Stimulated activated memory B cell treated with anti-CD40 and anti-IgM and Interleukin-4, amounts not matched to agents 10 μg/mL and 1 μg/mL and 100 μg/mL, for 72 hours (primary cell): ENCODE measurements at regions not wholly inside any gene's neighbourhood (a gene's known extent, or its start where the extent isn't known, plus 50 kb on each side); places are given as distances from the start of the nearest gene placed in this dataset.

Experiments used
- ATAC-seq: fragments of 150-1000 bp; cut with Tn5 transposase; 2 replicates; pipeline ENCODE4 v1.10.0; 2021
- H3K27ac Mint-ChIP-seq: one replicate; pipeline ENCODE4 v1.8.0; 2022; ENCODE audit warnings: mild to moderate bottlenecking, mixed read lengths
- H3K27me3 Mint-ChIP-seq: one replicate; pipeline ENCODE4 v1.8.0; 2022; ENCODE audit warnings: mixed read lengths
- H3K36me3 Mint-ChIP-seq: one replicate; pipeline ENCODE4 v1.8.0; 2022; ENCODE audit warnings: mixed read lengths
- H3K4me1 Mint-ChIP-seq: one replicate; pipeline ENCODE4 v1.8.0; 2022; ENCODE audit warnings: mixed read lengths
- H3K4me3 Mint-ChIP-seq: one replicate; pipeline ENCODE4 v1.8.0; 2022; ENCODE audit warnings: mild to moderate bottlenecking, moderate library complexity, mixed read lengths
- H3K9me3 Mint-ChIP-seq: one replicate; pipeline ENCODE4 v1.8.0; 2022; ENCODE audit warnings: mixed read lengths

DNA sequence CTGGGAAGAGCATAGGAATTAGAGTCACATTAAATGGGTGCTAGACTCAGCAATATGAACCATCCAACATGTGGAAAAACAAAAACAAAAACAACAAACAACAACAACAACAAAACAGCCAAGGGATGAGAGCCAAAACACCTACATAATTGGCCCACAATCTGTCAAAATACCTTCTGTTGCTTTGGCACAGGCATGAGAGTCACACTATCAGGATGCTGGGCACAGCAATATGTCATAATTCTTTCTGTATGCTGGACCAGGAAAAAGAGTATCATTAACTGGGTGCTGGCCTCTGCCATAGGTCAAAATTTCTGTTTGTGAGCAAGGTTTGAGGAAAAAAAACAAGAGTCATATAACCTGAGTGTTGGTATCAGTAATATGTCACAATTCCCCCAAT, 979.1 kb upstream of the TSPY4 start:
- Mint-ChIP-seq H3K9me3 (no peaks in the 10 kb centered on the region), H3K4me3 (no peak overlapping the region), H3K4me1 (no peaks in the 10 kb centered on the region), H3K27ac (no peak overlapping the region), H3K36me3 (no peaks in the 10 kb centered on the region), H3K27me3 (no peaks in the 10 kb centered on the region)
- ATAC-seq: no peak

DNA sequence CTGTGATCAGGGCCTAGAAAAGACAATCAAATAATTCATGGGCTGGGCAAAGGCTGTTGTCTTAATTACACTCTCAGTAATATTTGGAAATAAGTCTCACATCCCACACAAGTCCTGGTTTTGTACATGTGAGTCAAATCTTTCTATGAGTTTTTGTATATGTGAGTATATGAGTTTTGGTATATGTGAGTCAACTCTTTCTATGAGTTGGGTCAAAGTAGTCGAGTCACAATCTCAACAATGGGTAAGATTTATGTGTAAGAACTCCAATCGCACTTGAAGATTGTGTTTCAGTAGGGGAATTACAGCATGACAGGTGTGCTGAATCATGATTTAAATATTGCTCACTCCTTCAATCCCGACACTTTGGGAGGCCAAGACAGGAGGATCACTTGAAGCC, 975.5 kb upstream of the TSPY4 start:
- ATAC-seq: no peak
- no peaks in the 10 kb centered on the region for H3K27me3 Mint-ChIP-seq
- no peak overlapping the region for H3K4me3 Mint-ChIP-seq
- H3K9me3 Mint-ChIP-seq: no peaks in the 10 kb centered on the region
- no peaks in the 10 kb centered on the region for H3K4me1 Mint-ChIP-seq
- H3K27ac Mint-ChIP-seq: no peak overlapping the region
- no peaks in the 10 kb centered on the region for H3K36me3 Mint-ChIP-seq

DNA sequence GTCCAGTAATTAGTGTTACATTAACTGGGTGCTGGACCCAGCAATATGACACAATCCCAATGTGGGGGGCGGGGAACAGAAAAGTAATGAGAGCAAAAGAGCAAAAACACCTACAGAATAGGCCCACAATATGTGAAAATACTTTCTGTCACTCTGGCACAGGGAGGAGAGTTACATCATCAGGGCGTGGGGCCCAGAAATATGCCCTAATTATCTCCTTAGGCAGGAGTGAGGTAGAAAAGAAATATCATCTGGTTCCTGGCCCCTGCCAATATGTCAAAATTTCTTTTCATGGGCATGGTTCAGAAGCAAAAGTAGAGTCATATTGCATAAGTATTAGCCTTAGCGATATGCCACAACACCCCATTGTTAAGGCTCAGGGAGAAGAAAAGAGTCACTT, 959.8 kb upstream of the TSPY4 start:
- H3K4me1 Mint-ChIP-seq: no peaks in the 10 kb centered on the region
- H3K36me3 Mint-ChIP-seq: no peaks in the 10 kb centered on the region
- no peak overlapping the region for H3K27ac Mint-ChIP-seq
- no peak for ATAC-seq
- H3K27me3 Mint-ChIP-seq: no peaks in the 10 kb centered on the region
- no peak overlapping the region for H3K4me3 Mint-ChIP-seq
- no peaks in the 10 kb centered on the region for H3K9me3 Mint-ChIP-seq

DNA sequence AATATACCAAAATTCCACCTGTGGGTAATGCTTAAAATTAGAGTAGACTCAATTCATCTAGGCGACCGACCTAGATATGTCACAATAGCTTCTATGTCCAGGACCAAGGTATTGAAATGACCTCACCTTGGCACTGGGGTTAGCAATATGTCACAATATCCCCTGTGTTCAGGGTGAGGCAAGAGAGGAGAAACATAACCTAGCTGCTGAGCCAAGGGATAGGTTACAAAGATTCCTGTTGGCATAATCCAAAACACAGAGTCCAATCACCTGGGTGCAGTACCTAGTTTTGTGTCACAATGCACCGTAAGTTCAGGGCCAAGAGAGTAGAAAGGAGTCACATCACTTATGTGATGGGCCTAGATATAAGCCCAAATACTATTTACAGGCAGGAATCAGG, 957.5 kb upstream of the TSPY4 start:
- no peak overlapping the region for H3K4me3 Mint-ChIP-seq
- no peaks in the 10 kb centered on the region for H3K4me1 Mint-ChIP-seq
- H3K36me3 Mint-ChIP-seq: no peaks in the 10 kb centered on the region
- H3K9me3 Mint-ChIP-seq: no peaks in the 10 kb centered on the region
- no peak for ATAC-seq
- no peak overlapping the region for H3K27ac Mint-ChIP-seq
- no peaks in the 10 kb centered on the region for H3K27me3 Mint-ChIP-seq

DNA sequence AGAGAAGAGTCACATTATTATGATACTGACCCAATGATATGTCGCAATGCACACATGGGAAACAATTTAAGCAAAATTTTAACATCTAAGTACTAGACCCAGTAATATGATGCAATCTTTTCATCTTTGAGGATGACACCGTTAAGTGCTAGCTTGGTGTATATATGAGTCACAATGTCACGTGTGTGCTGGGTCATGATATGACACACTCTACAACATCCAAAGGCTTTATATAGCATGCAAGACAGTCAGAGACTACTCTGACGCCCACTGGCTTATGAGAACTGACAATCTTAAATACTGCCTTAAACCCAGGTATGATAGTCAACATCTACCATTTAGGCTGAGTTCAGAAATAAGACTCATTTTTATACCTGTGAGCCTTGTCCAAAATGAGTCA, 955.8 kb upstream of the TSPY4 start:
- ATAC-seq: no peak
- no peak overlapping the region for H3K4me3 Mint-ChIP-seq
- no peaks in the 10 kb centered on the region for H3K9me3 Mint-ChIP-seq
- no peaks in the 10 kb centered on the region for H3K36me3 Mint-ChIP-seq
- H3K4me1 Mint-ChIP-seq: no peaks in the 10 kb centered on the region
- H3K27ac Mint-ChIP-seq: no peak overlapping the region
- H3K27me3 Mint-ChIP-seq: no peaks in the 10 kb centered on the region

DNA sequence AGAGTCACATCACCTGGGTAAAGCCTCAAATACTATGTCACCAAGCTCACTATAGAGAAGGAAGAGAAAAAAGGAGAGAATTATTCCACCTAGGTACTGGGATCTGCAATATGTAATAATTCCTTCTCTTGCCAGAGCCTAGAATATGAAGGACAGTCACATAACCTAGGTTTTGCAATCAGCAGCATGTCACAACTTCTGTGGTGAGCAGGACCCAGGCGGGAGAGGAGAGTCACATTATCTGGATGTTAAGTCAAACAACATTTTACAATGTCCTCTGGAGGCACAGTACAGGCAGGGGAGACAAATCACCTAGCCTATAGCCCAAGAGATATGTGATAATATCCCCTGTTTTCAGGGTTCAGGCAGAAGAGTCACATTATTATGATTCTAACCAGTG, 951.2 kb upstream of the TSPY4 start:
- H3K27ac Mint-ChIP-seq: no peak overlapping the region
- H3K4me3 Mint-ChIP-seq: no peak overlapping the region
- H3K27me3 Mint-ChIP-seq: no peaks in the 10 kb centered on the region
- H3K36me3 Mint-ChIP-seq: no peaks in the 10 kb centered on the region
- no peaks in the 10 kb centered on the region for H3K4me1 Mint-ChIP-seq
- no peaks in the 10 kb centered on the region for H3K9me3 Mint-ChIP-seq
- no peak for ATAC-seq

DNA sequence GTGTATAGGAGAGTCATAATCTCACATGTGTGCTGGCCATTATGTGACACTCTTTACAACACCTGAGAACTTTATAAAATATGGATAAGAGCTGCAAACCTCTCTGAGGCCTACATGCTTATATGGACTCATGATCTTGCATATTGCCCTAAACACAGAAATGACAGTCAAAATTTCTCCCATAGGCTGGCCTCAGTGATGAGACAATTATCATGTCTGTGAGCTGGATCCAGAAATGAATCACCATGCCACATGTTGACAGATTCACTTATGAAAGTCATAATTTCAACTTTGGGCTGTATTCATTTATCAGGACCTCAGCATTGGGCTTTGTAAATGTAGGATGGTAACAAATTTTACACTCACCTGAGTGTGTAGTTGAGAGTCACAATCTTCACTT, 948.8 kb upstream of the TSPY4 start:
- Mint-ChIP-seq H3K36me3 (no peaks in the 10 kb centered on the region), H3K27ac (no peak overlapping the region), H3K9me3 (no peaks in the 10 kb centered on the region), H3K4me1 (no peaks in the 10 kb centered on the region), H3K4me3 (no peak overlapping the region), H3K27me3 (no peaks in the 10 kb centered on the region)
- ATAC-seq: no peak

DNA sequence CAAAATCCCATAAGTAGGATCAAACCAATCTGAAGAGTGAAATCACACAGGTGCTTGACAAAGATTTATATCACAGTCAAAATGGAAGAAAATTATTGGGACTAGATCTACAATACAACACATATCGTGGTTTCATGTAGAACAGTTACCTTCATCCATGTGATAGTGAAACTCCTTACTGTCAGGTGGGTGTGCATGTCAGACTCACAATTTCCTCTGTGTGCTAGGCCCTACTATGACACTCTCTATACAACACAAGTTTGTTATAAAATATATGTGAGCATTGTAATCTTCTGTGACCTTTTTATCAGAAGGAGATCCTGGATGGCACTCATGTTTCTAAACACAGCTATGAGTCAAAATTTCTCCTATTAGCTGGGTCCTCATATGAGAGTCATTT, 947.0 kb upstream of the TSPY4 start:
- Mint-ChIP-seq H3K27me3 (no peaks in the 10 kb centered on the region), H3K9me3 (no peaks in the 10 kb centered on the region), H3K4me1 (no peaks in the 10 kb centered on the region), H3K36me3 (no peaks in the 10 kb centered on the region), H3K27ac (no peak overlapping the region), H3K4me3 (no peak overlapping the region)
- no peak for ATAC-seq

DNA sequence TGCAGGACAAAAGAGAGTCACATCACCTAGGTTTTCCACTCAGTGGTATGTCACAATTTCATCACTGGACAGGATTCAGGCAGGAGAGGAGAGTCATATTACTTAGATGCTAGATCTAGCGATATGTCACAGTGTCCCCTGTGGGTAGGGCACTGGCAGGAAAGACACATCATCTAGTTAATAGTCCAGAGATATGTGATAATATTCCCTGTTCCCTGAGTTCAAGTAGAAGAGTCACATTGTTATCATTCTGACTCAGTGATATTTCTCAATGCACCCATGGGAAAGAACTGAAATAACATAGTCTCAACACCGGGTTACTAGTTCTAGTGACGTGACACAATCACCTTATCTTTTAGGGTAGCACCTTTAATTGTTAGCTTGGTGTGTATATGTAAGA, 944.0 kb upstream of the TSPY4 start:
- H3K27ac Mint-ChIP-seq: no peak overlapping the region
- no peaks in the 10 kb centered on the region for H3K9me3 Mint-ChIP-seq
- H3K27me3 Mint-ChIP-seq: no peaks in the 10 kb centered on the region
- H3K4me1 Mint-ChIP-seq: no peaks in the 10 kb centered on the region
- no peaks in the 10 kb centered on the region for H3K36me3 Mint-ChIP-seq
- H3K4me3 Mint-ChIP-seq: no peak overlapping the region
- no peak for ATAC-seq

DNA sequence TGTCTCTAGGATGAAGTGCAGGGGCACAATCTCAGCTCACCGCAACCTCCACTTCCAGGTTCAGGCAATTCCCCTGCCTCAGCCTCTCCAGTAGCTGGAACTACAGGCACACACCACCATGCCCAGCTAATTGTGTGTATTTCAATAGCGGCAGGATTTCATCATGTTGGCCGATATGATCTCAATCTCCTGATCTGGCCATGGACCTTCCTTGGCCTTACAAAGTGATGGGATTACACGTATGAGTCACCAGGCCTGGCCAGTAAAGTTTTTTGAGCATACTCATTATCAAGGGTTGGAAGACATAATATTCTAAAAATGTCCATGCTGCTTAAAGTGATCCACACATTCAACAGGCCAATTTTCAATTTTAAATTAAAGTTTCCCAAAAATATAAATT, 914.4 kb upstream of the TSPY4 start:
- Mint-ChIP-seq H3K9me3 (peaks cover 2% of the 10 kb centered on the region), H3K4me1 (no peaks in the 10 kb centered on the region), H3K36me3 (no peaks in the 10 kb centered on the region), H3K27me3 (no peaks in the 10 kb centered on the region), H3K4me3 (no peak overlapping the region), H3K27ac (no peak overlapping the region)
- ATAC-seq: no peak

DNA sequence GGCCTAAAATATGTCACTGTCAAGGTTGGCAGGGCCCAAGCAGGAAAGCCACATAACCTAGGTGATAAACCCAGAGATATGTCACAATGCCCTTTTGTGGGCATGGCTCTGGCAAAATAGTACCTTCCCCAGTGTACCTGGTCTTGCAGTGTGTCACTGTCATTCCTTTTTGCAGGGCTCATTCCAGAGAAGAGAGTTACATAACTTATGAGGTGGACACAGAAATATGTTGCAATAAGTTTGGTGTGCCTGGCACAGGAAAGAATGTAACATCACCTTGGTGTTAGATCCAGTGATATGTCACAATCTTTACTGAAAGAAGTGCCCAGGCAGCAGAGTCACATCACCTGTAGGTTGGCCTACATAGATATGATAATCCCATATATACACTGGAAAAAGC, 910.8 kb upstream of the TSPY4 start:
- Mint-ChIP-seq H3K4me3 (no peak overlapping the region), H3K27ac (no peak overlapping the region), H3K9me3 (peaks cover 2% of the 10 kb centered on the region), H3K27me3 (no peaks in the 10 kb centered on the region), H3K36me3 (no peaks in the 10 kb centered on the region), H3K4me1 (no peaks in the 10 kb centered on the region)
- ATAC-seq: no peak

DNA sequence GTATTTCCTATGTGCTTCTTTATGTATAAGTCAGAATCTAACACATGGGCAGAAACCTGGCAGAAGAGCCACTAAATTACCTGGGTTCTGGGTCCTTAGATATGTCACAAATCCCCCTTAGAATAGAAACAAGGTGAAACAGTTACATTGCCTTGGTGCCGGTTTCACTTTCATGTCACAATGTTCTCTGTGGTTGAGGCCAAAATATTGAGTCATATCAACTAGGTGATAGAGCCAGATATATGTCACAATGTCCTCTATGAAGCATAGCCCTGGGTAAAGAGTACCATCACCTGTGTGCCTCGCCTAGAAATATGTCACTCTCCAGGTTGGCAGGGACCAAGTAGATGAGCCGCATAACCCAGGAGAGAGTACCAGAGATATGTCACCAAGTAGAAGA, 899.8 kb upstream of the TSPY4 start:
- ATAC-seq: no peak
- H3K4me3 Mint-ChIP-seq: no peak overlapping the region
- H3K27ac Mint-ChIP-seq: no peak overlapping the region
- H3K4me1 Mint-ChIP-seq: no peaks in the 10 kb centered on the region
- H3K27me3 Mint-ChIP-seq: no peaks in the 10 kb centered on the region
- no peaks in the 10 kb centered on the region for H3K9me3 Mint-ChIP-seq
- H3K36me3 Mint-ChIP-seq: no peaks in the 10 kb centered on the region

DNA sequence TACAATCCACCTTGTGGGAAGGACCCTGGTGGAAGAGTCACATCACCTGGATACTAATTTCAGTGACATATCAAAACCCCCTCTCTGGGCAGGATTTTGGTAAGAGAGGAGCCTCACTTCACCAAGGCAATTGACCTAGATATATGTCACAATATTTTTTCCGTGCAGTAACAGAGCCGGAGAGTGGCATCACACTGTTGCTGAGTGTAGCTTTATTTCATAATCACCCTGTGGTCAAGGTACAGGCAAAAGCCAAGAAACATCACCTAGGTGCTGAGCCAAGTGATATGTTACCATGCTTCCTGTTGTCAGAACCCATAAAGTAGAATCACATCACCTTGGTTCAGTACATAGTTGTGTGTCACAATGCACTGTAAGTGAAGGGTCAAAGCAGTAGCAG, 895.2 kb upstream of the TSPY4 start:
- no peak overlapping the region for H3K4me3 Mint-ChIP-seq

DNA sequence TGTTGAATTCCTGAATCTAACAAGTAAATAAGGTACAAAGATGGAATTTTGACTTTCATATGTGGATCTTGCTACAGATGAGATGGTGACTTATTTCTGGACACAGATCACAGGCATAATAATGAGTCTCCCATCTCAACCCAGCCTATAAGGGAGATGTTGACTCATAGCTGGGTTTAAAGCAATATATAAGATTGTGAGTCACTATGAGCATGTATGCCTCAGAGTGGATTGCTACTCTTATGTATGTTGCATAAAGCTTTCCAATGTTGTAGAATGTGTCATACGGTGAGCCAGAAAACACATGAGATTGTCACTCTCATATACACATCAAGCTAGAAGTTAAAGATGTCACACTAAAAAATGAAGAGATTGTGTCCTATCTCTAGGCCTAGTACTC, 884.3 kb upstream of the TSPY4 start:
- no peak overlapping the region for H3K4me3 Mint-ChIP-seq
- peaks cover 2% of the 10 kb centered on the region for H3K9me3 Mint-ChIP-seq
- no peaks in the 10 kb centered on the region for H3K4me1 Mint-ChIP-seq
- peaks cover 9% of the 10 kb centered on the region for H3K27me3 Mint-ChIP-seq
- no peaks in the 10 kb centered on the region for H3K36me3 Mint-ChIP-seq
- no peak overlapping the region for H3K27ac Mint-ChIP-seq
- ATAC-seq: no peak

More for the DNA sequence above, 895.2 kb upstream of the TSPY4 start:
- Mint-ChIP-seq H3K27ac (no peak overlapping the region), H3K9me3 (no peaks in the 10 kb centered on the region), H3K4me1 (no peaks in the 10 kb centered on the region), H3K27me3 (no peaks in the 10 kb centered on the region), H3K36me3 (no peaks in the 10 kb centered on the region)
- ATAC-seq: no peak

DNA sequence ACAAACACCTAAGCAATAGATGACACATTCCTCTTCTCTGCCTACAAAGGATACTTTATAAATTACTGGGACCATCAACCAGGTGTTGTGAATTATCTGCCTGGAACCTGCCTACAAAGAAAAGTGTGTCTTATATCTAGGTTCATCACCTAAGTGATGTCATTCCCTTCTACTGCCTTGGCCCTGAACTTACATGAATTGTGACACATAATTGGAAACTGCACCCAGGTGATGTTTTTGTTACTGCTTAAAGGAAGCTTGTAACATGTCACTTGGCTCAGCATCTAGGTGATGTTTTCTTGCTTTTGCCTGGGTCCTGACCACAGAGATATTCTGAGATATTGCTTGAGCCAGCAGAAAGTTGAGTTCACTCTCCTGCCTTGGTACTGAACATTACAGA, 870.5 kb upstream of the TSPY4 start:
- ATAC-seq: no peak
- no peaks in the 10 kb centered on the region for H3K9me3 Mint-ChIP-seq
- H3K36me3 Mint-ChIP-seq: no peaks in the 10 kb centered on the region
- no peaks in the 10 kb centered on the region for H3K4me1 Mint-ChIP-seq
- H3K27me3 Mint-ChIP-seq: no peaks in the 10 kb centered on the region
- no peak overlapping the region for H3K27ac Mint-ChIP-seq
- H3K4me3 Mint-ChIP-seq: no peak overlapping the region

DNA sequence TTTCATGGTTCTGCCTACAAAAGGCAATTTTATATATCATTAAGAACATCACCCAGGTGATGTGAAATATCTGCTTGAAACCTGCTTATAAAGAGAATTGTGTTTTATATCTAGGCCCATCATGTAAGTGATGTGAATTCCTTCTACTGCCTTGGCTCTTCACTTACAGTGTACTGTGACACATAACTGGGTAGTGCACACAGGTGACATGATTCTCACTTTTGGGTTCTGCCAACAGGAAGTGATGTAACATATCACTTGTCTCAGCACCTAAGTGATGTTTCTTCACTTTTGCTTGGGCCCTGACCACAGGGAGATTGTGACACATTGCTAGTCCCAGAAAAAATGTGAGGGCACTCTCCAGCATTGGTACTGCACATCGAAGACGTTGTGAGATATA, 867.0 kb upstream of the TSPY4 start:
- no peak for ATAC-seq
- Mint-ChIP-seq H3K4me3 (no peak overlapping the region), H3K4me1 (no peaks in the 10 kb centered on the region), H3K27me3 (no peaks in the 10 kb centered on the region), H3K36me3 (no peaks in the 10 kb centered on the region), H3K9me3 (no peaks in the 10 kb centered on the region), H3K27ac (no peak overlapping the region)

DNA sequence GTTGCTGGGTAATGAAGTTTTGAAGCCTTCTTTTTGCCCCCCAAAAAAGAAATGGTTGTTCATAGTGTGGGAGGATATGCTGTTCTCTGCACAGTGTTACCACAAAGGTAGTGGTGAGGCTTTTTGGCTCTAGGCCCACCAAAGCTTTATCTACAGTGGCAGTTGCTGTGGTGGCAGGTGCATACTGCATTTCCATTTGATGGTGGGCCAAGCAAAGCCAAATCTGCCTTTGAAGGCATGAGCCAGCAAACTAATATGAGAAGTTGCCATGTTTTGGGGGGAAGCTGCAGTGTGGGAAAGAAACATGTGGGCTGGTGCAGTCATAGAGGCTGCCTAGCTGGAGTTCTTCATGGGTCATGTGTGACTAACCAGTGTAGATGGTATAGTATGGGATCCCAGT, 858.1 kb upstream of the TSPY4 start:
- Mint-ChIP-seq H3K27ac (no peak overlapping the region), H3K36me3 (no peaks in the 10 kb centered on the region), H3K4me3 (no peak overlapping the region), H3K27me3 (no peaks in the 10 kb centered on the region), H3K4me1 (no peaks in the 10 kb centered on the region), H3K9me3 (no peaks in the 10 kb centered on the region)
- ATAC-seq: no peak
